GM12878 (cell line): ENCODE measurements at regions not wholly inside any gene's neighbourhood (a gene's known extent, or its start where the extent isn't known, plus 50 kb on each side); places are given as distances from the start of the nearest gene placed in this dataset.

Experiments used
- ATAC-seq: fragments of 200-7000 bp; cut with Tn5 transposase; 3 replicates; pipeline ENCODE4 v1.9.1; 2020; ENCODE audit warnings: mild to moderate bottlenecking, moderate library complexity
- BruUV-seq: library from RNA; stranded (reverse); fragments of 400-500 nt; replicated peaks from 2 replicates; lab custom pipeline; 2021; lab: Mats Ljungman, UMichigan
- CTCF ChIA-PET: fragments of 300-600 bp; sonication (Branson Sonifier 250); formaldehyde crosslinking; extraction: SDS; loops from one replicate; lab custom pipeline; 2021; ENCODE audit warnings: inconsistent platforms; lab: Yijun Ruan, JAX
- POLR2A ChIA-PET: fragments of 350-600 bp; formaldehyde crosslinking; extraction: SDS; loops from one replicate; lab custom pipeline; 2021; ENCODE audit warnings: inconsistent platforms; lab: Charles Lee
- RAD21 ChIA-PET: fragments of 300-600 bp; sonication (Branson Sonifier 250); formaldehyde crosslinking; loops from one replicate; lab custom pipeline; 2023; ENCODE audit warnings: antibody characterized with exemption; ENCODE audit not compliant: unreplicated experiment; lab: Charles Lee
- SMC1A ChIA-PET: fragments of 300-600 bp; sonication (Branson Sonifier 250); formaldehyde crosslinking; loops from one replicate; lab custom pipeline; 2023; ENCODE audit not compliant: unreplicated experiment, uncharacterized antibody; lab: Charles Lee
- DNase-seq: peaks from one replicate; pipeline ENCODE4 v3.0.0-alpha.2; 2011; ENCODE audit warnings: low read depth, low spot score
- FAIRE-seq: peaks from 3 replicates; lab custom pipeline; 2011; peaks lifted over from hg19 to GRCh38; lab: Jason Lieb, UNC
- H2AFZ ChIP-seq: 2 replicates; pipeline ENCODE4 v1.6.0; 2011; ENCODE audit warnings: low read depth, low read length, control low read depth; ENCODE audit not compliant: control insufficient read depth
- H3K27ac ChIP-seq: 2 replicates; pipeline ENCODE4 v1.5.1; 2011; ENCODE audit warnings: control low read depth; ENCODE audit not compliant: control insufficient read depth, insufficient read depth
- H3K27me3 ChIP-seq, 2 experiments: replicated peaks in 1 of 2; 2 replicates each; pipeline versions ENCODE4 v1.6.0 to v1.6.1; 2011; ENCODE audit warnings: low read length in 1 of 2; ENCODE audit not compliant: control insufficient read depth in 2 of 2, insufficient read depth in 2 of 2
- H3K36me3 ChIP-seq, 2 experiments: 2 replicates each; pipeline ENCODE4 v1.5.1; 2011; ENCODE audit warnings: low read length in 1 of 2; ENCODE audit not compliant: control insufficient read depth in 2 of 2, insufficient read depth in 2 of 2
- H3K4me1 ChIP-seq: 2 replicates; pipeline ENCODE4 v1.6.1; 2011; ENCODE audit warnings: mild to moderate bottlenecking, low read length, moderate library complexity, mixed read lengths; ENCODE audit not compliant: control insufficient read depth, insufficient read depth
- H3K4me2 ChIP-seq: 2 replicates; pipeline ENCODE4 v1.6.0; 2011; ENCODE audit warnings: control low read depth; ENCODE audit not compliant: control insufficient read depth, insufficient read depth
- H3K4me3 ChIP-seq: fragments of 200-600 bp; sonication (generic); 2 replicates; pipeline ENCODE4 v1.5.1; 2016
- H3K79me2 ChIP-seq: 2 replicates; pipeline ENCODE4 v1.6.0; 2011; ENCODE audit warnings: low read length; ENCODE audit not compliant: control insufficient read depth, insufficient read depth
- H3K9ac ChIP-seq: 2 replicates; pipeline ENCODE4 v1.8.0; 2011; ENCODE audit warnings: low read length, control low read depth, mixed read lengths; ENCODE audit not compliant: control insufficient read depth, insufficient read depth
- H3K9me3 ChIP-seq: replicated peaks from 3 replicates; pipeline ENCODE4 v1.5.1; 2011; ENCODE audit warnings: mild to moderate bottlenecking, low read length; ENCODE audit not compliant: control insufficient read depth, insufficient read depth
- H4K20me1 ChIP-seq: 2 replicates; pipeline ENCODE4 v1.6.0; 2011; ENCODE audit not compliant: control insufficient read depth, insufficient read depth
- BCL3 ChIP-seq: IDR thresholded peaks from 2 replicates; pipeline ENCODE4 v1.6.1; 2011; ENCODE audit warnings: borderline replicate concordance, low read depth, mild to moderate bottlenecking, moderate library complexity, low read length; ENCODE audit not compliant: insufficient read depth, poor library complexity, severe bottlenecking
- CBFB ChIP-seq: IDR thresholded peaks from 2 replicates; pipeline ENCODE4 v1.6.1; 2016; ENCODE audit warnings: antibody characterized with exemption, low read depth
- CEBPB ChIP-seq, 2 experiments: fragments of 150-350 bp in 1 of 2; IDR thresholded peaks; 2 replicates each; pipeline ENCODE4 v1.6.1; 2012 to 2014; ENCODE audit warnings: low read depth in 2 of 2, low read length in 2 of 2, borderline replicate concordance in 1 of 2, inconsistent platforms in 1 of 2
- CHD1 ChIP-seq: IDR thresholded peaks from 2 replicates; pipeline ENCODE4 v1.6.1; 2012; ENCODE audit warnings: low read depth, low read length, improper control_type of control experiment
- CHD4 ChIP-seq: fragments of 200-600 bp; sonication (generic); IDR thresholded peaks from 2 replicates; pipeline ENCODE4 v1.6.1; 2016; ENCODE audit warnings: mild to moderate bottlenecking
- CREM ChIP-seq: IDR thresholded peaks from 2 replicates; pipeline ENCODE4 v1.6.1; 2014; ENCODE audit warnings: antibody characterized with exemption, low read depth
- E4F1 ChIP-seq: fragments of 450-650 bp; IDR thresholded peaks from 2 replicates; pipeline ENCODE4 v1.6.1; 2018; ENCODE audit warnings: borderline replicate concordance, mild to moderate bottlenecking; ENCODE audit not compliant: partially characterized antibody
- ELK1 ChIP-seq: IDR thresholded peaks from 2 replicates; pipeline ENCODE4 v1.6.1; 2012; ENCODE audit warnings: low read depth, low read length, improper control_type of control experiment
- FOXM1 ChIP-seq: IDR thresholded peaks from 2 replicates; pipeline ENCODE4 v1.6.1; 2012; ENCODE audit warnings: low read depth, mild to moderate bottlenecking, inconsistent platforms, low read length, moderate library complexity
- HDAC6 ChIP-seq: fragments of 200-600 bp; sonication (generic); IDR thresholded peaks from one replicate; pipeline ENCODE4 v1.8.0; 2017; ENCODE audit warnings: antibody characterized with exemption; ENCODE audit not compliant: unreplicated experiment
- IRF4 ChIP-seq: IDR thresholded peaks from 2 replicates; pipeline ENCODE4 v1.6.1; 2011; ENCODE audit warnings: low read depth, low read length
- SP1 ChIP-seq: IDR thresholded peaks from one replicate; pipeline ENCODE4 v1.6.1; 2011; ENCODE audit warnings: low read depth, low read length
- WGBS: methylation state at CpG from one replicate; pipeline ENCODE4 v1.1.6; 2016; ENCODE audit warnings: low lambda C conversion rate; ENCODE audit not compliant: insufficient replicate concordance, insufficient coverage; ENCODE audit errors: missing lambda C conversion rate; 5-methylcytosine and 5-hydroxymethylcytosine counted together
- in situ Hi-C: fragments of 300-500 bp; cut with MboI; formaldehyde crosslinking; loops from 9 replicates; pipeline ENCODE4 v1.14.3; 2018; ENCODE audit warnings: mixed read lengths
- intact Hi-C: fragments of 100-400 bp; cut with micrococcal nuclease; formaldehyde crosslinking; loops from one replicate; pipeline ENCODE4 v1.14.2; 2022; ENCODE audit not compliant: unreplicated experiment
- TF ChIP-seq, protein P1 (sequence below): fragments of 450-650 bp; conservative IDR thresholded peaks from 2 replicates; pipeline ENCODE4 v1.6.1; 2017; ENCODE audit warnings: mild to moderate bottlenecking, moderate library complexity
- TF ChIP-seq, protein P2 (sequence below): fragments of 450-650 bp; IDR thresholded peaks from 2 replicates; pipeline ENCODE4 v1.6.1; 2016; ENCODE audit warnings: mild to moderate bottlenecking, moderate library complexity, borderline replicate concordance

- Histone ChIP-seq H3K79me2 (no peaks in the 10 kb centered on the region), H2AFZ (no peak overlapping the region), H3K4me2 (no peak overlapping the region), H3K4me3 (no peak overlapping the region), H3K9me3 (no peaks in the 10 kb centered on the region), H3K27ac (no peak overlapping the region), H3K27me3 (no peaks in the 10 kb centered on the region), H4K20me1 (no peaks in the 10 kb centered on the region), H3K9ac (no peak overlapping the region), H3K36me3 (no peaks in the 10 kb centered on the region), H3K4me1 (no peaks in the 10 kb centered on the region)
- in situ Hi-C loops (no loop called here), intact Hi-C loops (no loop called here)
- ChIA-PET CTCF (no interaction called here), RAD21 (no interaction called here), SMC1A (interaction anchor here (1.6 to 1.9 kb wide), 2 partner anchors 9 to 59 kb away, joined by 4 to 6 read pairs; no protein-coding TSS in a partner anchor), POLR2A (no interaction called here)
- ATAC-seq (no peak), DNase-seq (no peak), FAIRE-seq (no peak)
- WGBS, result 6% methylated on average over 6 of the region's 6 CpGs
- no TSS peak for BruUV-seq
- no peak for TF ChIP-seq E4F1
- no peak for TF ChIP-seq IRF4
- TF ChIP-seq ELK1, result no peak
- TF ChIP-seq, protein P1, sequence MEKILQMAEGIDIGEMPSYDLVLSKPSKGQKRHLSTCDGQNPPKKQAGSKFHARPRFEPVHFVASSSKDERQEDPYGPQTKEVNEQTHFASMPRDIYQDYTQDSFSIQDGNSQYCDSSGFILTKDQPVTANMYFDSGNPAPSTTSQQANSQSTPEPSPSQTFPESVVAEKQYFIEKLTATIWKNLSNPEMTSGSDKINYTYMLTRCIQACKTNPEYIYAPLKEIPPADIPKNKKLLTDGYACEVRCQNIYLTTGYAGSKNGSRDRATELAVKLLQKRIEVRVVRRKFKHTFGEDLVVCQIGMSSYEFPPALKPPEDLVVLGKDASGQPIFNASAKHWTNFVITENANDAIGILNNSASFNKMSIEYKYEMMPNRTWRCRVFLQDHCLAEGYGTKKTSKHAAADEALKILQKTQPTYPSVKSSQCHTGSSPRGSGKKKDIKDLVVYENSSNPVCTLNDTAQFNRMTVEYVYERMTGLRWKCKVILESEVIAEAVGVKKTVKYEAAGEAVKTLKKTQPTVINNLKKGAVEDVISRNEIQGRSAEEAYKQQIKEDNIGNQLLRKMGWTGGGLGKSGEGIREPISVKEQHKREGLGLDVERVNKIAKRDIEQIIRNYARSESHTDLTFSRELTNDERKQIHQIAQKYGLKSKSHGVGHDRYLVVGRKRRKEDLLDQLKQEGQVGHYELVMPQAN, result no peak
- TF ChIP-seq CBFB, result no peak
- TF ChIP-seq CREM, result no peak
- no peak for TF ChIP-seq CEBPB (IDR thresholded peaks at IDR 0.05; ENCODE audit: borderline replicate concordance in 1 of 2, low read depth in 2 of 2, low read length in 2 of 2)
- no peak for TF ChIP-seq BCL3
- TF ChIP-seq CHD1, result no peak
- no peak for TF ChIP-seq HDAC6
- no peak for TF ChIP-seq SP1
- TF ChIP-seq, protein P2, sequence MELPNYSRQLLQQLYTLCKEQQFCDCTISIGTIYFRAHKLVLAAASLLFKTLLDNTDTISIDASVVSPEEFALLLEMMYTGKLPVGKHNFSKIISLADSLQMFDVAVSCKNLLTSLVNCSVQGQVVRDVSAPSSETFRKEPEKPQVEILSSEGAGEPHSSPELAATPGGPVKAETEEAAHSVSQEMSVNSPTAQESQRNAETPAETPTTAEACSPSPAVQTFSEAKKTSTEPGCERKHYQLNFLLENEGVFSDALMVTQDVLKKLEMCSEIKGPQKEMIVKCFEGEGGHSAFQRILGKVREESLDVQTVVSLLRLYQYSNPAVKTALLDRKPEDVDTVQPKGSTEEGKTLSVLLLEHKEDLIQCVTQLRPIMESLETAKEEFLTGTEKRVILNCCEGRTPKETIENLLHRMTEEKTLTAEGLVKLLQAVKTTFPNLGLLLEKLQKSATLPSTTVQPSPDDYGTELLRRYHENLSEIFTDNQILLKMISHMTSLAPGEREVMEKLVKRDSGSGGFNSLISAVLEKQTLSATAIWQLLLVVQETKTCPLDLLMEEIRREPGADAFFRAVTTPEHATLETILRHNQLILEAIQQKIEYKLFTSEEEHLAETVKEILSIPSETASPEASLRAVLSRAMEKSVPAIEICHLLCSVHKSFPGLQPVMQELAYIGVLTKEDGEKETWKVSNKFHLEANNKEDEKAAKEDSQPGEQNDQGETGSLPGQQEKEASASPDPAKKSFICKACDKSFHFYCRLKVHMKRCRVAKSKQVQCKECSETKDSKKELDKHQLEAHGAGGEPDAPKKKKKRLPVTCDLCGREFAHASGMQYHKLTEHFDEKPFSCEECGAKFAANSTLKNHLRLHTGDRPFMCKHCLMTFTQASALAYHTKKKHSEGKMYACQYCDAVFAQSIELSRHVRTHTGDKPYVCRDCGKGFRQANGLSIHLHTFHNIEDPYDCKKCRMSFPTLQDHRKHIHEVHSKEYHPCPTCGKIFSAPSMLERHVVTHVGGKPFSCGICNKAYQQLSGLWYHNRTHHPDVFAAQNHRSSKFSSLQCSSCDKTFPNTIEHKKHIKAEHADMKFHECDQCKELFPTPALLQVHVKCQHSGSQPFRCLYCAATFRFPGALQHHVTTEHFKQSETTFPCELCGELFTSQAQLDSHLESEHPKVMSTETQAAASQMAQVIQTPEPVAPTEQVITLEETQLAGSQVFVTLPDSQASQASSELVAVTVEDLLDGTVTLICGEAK, result no peak
- TF ChIP-seq CHD4, result no peak
- no peak for TF ChIP-seq FOXM1
These were observed 123.8 kb downstream of the DMRT2 start for GRCh38 chr9:1173993-1174392.
